GM18867 (cell line): ENCODE measurements at regions not wholly inside any gene's neighbourhood (a gene's known extent, or its start where the extent isn't known, plus 50 kb on each side); places are given as distances from the start of the nearest gene placed in this dataset.
"Not testable (repeated sequence)": the region's sequence is repeated elsewhere in the genome, so short reads cannot be mapped to it uniquely, and the experiment has no call there.

ENCODE experiments used
- ATAC-seq: cut with Tn5 transposase; IDR thresholded peaks from one replicate; pipeline ENCODE4 v1.9.1; 2021; ENCODE audit warnings: mild to moderate bottlenecking, moderate library complexity; ENCODE audit not compliant: unreplicated experiment

- ATAC-seq = no peak
These were observed 562.6 kb upstream of the CADM1 start for GRCh38 chr11:116066777-116067176.

- ATAC-seq = peak; percentile 64
These were observed 561.8 kb upstream of the CADM1 start for GRCh38 chr11:116065986-116066385.

- no peak for ATAC-seq
These were observed 561.1 kb upstream of the CADM1 start for GRCh38 chr11:116065191-116065895.

- no peak for ATAC-seq
These were observed 558.4 kb upstream of the CADM1 start for GRCh38 chr11:116062490-116063171.

- ATAC-seq = no peak
These were observed 557.9 kb upstream of the CADM1 start for GRCh38 chr11:116062129-116062489.

GRCh38 chr11:116061322-116061721, 557.1 kb upstream of the CADM1 start:
- ATAC-seq = no peak

- no peak for ATAC-seq
These were observed 555.7 kb upstream of the CADM1 start for GRCh38 chr11:116059919-116060318.

GRCh38 chr11:116057000-116057399, 552.8 kb upstream of the CADM1 start:
- no peak for ATAC-seq

GRCh38 chr11:116055064-116055463, 550.8 kb upstream of the CADM1 start:
- no peak for ATAC-seq

- no peak for ATAC-seq
These were observed 549.3 kb upstream of the CADM1 start for GRCh38 chr11:116053548-116053919.

- ATAC-seq = no peak
These were observed 548.7 kb upstream of the CADM1 start for GRCh38 chr11:116052603-116053547.

- ATAC-seq = no peak
These were observed 547.3 kb upstream of the CADM1 start for GRCh38 chr11:116051494-116051893.

- ATAC-seq = no peak
These were observed 545.2 kb upstream of the CADM1 start for GRCh38 chr11:116049383-116049782.

- ATAC-seq = no peak
These were observed 541.9 kb upstream of the CADM1 start for GRCh38 chr11:116046127-116046526.

- no peak for ATAC-seq
These were observed 540.7 kb upstream of the CADM1 start for GRCh38 chr11:116044941-116045340.

GRCh38 chr11:116044520-116044919, 540.3 kb upstream of the CADM1 start:
- ATAC-seq = no peak

GRCh38 chr11:116043857-116044256, 539.6 kb upstream of the CADM1 start:
- no peak for ATAC-seq

GRCh38 chr11:116043059-116043458, 538.8 kb upstream of the CADM1 start:
- ATAC-seq = not testable (repeated sequence)

- no peak for ATAC-seq
These were observed 537.9 kb upstream of the CADM1 start for GRCh38 chr11:116042146-116042545.

- no peak for ATAC-seq
These were observed 533.6 kb upstream of the CADM1 start for GRCh38 chr11:116037861-116038260.

- no peak for ATAC-seq
These were observed 531.8 kb upstream of the CADM1 start for GRCh38 chr11:116035977-116036376.
